Activated naive CD8-positive, alpha-beta T cell treated with anti-CD3 and anti-CD28 coated beads, Interleukin-2, amount 10 ng/mL, durations not matched to agents 7 days and 5 days (primary cell): ENCODE measurements at regions not wholly inside any gene's neighbourhood (a gene's known extent, or its start where the extent isn't known, plus 50 kb on each side); places are given as distances from the start of the nearest gene placed in this dataset.

Source experiments
- ATAC-seq: fragments of 150-1000 bp; cut with Tn5 transposase; one replicate; pipeline ENCODE4 v1.10.0; 2021; ENCODE audit warnings: low read depth, moderate library complexity
- POLR2A ChIA-PET: fragments of 350-600 bp; sonication (Branson Sonifier 250); formaldehyde crosslinking; loops from one replicate; lab custom pipeline; 2021; ENCODE audit warnings: antibody characterized with exemption; lab: Charles Lee
- DNase-seq: peaks from one replicate; pipeline ENCODE4 v3.0.0; 2021
- H3K27ac Mint-ChIP-seq: one replicate; pipeline ENCODE4 v1.8.0; 2022; ENCODE audit warnings: mild to moderate bottlenecking, mixed read lengths
- H3K27me3 Mint-ChIP-seq: one replicate; pipeline ENCODE4 v1.8.0; 2022; ENCODE audit warnings: mild to moderate bottlenecking, moderate library complexity, mixed read lengths
- H3K36me3 Mint-ChIP-seq: one replicate; pipeline ENCODE4 v1.8.0; 2021; ENCODE audit warnings: mild to moderate bottlenecking, mixed read lengths
- H3K4me1 Mint-ChIP-seq: one replicate; pipeline ENCODE4 v1.8.0; 2021; ENCODE audit warnings: mixed read lengths
- H3K4me3 Mint-ChIP-seq: one replicate; pipeline ENCODE4 v1.8.0; 2022; ENCODE audit warnings: mild to moderate bottlenecking, moderate library complexity, mixed read lengths
- H3K9me3 Mint-ChIP-seq: one replicate; pipeline ENCODE4 v1.8.0; 2021; ENCODE audit warnings: mixed read lengths

DNA sequence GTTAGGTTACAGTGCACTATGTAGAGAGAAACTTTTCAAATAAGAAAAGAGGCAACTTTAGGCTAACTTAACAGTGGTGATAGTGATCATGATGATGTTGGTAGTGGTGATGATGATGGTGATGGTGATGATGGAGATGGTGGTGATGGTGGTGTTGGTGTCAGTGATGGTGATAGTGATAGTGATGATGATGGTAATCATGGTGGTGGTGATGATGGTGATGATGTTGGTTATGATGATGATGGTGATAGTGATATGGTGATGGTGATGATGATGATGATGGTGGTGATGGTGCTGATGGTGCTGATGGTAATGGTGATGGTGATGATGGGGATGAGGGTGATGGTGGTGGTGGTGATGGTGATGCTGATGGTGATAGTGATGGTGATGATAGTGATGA is 107.4 kb downstream of the DLL1 start:
- Mint-ChIP-seq H3K9me3 (peaks cover 4% of the 10 kb centered on the region), H3K27ac (no peak overlapping the region), H3K4me3 (no peak overlapping the region), H3K27me3 (no peaks in the 10 kb centered on the region), H3K4me1 (peaks cover 3% of the 10 kb centered on the region), H3K36me3 (peaks cover 4% of the 10 kb centered on the region)
- no peak for ATAC-seq
- POLR2A ChIA-PET, result no interaction called here
- no peak for DNase-seq

DNA sequence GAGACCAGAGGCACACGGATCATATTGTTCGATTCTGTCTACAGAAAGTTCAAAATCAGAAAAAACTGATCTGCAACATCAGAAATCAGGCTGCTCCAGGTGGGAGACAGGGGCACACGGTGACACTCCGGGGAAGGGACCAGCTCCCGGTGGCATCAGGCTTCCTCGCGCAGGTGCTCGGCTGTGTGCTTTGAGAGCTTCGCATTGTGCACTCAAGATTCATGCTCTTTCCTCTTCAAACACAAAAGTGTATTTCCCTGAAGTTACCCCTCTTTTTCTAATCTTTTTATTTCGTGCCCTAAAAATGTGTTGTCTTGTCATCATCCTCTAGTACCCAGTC is 108.1 kb downstream of the DLL1 start:
- H3K27me3 Mint-ChIP-seq, result no peaks in the 10 kb centered on the region
- POLR2A ChIA-PET, result no interaction called here
- peaks cover 4% of the 10 kb centered on the region for H3K36me3 Mint-ChIP-seq
- peaks cover 4% of the 10 kb centered on the region for H3K9me3 Mint-ChIP-seq
- DNase-seq, result no peak
- no peak overlapping the region for H3K4me3 Mint-ChIP-seq
- no peak overlapping the region for H3K27ac Mint-ChIP-seq
- no peak for ATAC-seq
- H3K4me1 Mint-ChIP-seq, result peaks cover 3% of the 10 kb centered on the region

DNA sequence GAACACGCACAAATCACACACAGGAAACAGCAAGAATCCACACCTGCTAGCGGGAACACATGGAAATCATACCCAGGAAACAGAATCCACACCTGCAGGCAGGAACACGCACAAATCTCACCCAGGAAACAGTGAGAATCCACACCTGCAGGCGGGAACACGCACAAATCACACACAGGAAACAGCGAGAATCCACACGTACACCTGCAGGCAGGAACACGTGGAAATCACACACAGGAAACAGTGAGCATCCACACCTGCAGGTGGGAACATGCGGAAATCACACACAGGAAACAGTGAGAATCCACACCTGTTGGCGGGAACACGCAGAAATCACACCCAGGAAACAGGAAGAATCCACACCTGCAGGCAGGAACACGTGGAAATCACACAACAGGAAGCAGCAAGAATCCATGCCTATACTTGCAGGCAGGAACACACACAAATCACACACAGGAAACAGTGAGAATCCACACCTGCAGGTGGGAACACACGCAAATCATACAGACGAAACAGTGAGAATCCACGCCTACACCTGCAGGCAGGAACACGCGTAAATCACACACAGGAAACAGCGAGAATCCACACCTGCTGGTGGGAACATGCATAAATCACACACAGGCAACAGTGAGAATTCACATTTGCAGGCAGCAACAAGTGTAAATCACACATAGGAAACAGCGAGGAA is 108.6 kb downstream of the DLL1 start:
- Mint-ChIP-seq H3K27ac (peak overlapping the region; percentile 19), H3K36me3 (peaks cover 4% of the 10 kb centered on the region), H3K27me3 (no peaks in the 10 kb centered on the region), H3K4me3 (no peak overlapping the region), H3K9me3 (peaks cover 4% of the 10 kb centered on the region), H3K4me1 (peaks cover 3% of the 10 kb centered on the region)
- POLR2A ChIA-PET, result no interaction called here
- ATAC-seq, result no peak
- DNase-seq, result no peak

DNA sequence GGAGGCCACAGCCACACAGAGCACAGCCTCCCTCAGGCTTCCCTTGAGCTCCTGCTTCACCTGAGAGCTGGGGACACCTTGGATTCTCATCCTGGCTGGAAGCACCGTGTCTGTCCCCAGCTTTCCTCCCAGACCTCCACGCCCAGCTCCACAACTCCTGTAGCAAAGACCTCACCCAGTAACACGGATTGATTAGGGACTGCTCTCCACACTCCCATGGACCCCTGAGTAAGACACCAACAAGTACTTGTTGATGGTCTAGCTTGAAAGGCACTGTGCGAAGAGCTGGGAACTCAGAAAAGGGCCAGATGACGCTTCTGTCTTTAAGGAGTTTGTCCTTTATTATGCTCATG is 109.6 kb downstream of the DLL1 start:
- no peak for ATAC-seq
- peaks cover 4% of the 10 kb centered on the region for H3K4me1 Mint-ChIP-seq
- H3K27me3 Mint-ChIP-seq, result no peaks in the 10 kb centered on the region
- POLR2A ChIA-PET, result no interaction called here
- DNase-seq, result no peak
- H3K36me3 Mint-ChIP-seq, result peaks cover 6% of the 10 kb centered on the region
- no peak overlapping the region for H3K4me3 Mint-ChIP-seq
- H3K27ac Mint-ChIP-seq, result no peak overlapping the region
- peaks cover 6% of the 10 kb centered on the region for H3K9me3 Mint-ChIP-seq

DNA sequence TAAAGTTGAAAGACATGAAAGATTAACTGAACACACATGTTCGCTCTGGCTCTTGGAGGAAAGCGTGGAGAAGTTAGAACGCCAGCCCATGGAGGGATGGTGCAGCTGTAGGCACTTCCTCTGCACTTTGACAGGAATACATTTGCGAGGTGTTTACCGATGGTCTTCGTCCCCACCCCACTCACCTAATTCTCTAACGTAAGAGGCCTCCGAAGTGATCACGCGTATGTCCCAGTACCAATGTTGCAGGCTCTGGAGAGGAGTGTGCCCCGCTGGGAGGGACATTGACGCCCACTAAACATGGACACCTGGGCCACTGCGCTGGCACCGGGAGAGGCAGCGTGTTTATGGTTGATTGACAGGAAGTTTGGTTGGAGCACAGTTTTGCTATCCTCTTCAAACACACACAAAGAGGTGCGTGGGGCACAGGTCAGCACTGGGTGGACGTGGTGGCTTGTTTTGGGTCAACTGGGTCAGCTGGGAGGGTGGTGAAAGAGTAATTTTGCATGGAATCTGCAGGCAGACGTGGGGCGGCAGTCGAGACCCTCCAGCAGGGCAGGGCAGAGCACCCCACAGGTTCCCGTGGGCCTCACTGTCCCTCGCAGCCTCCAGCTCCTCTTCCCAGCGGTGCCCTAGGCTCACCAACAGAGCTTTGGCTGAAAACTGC is 110.1 kb downstream of the DLL1 start:
- Mint-ChIP-seq H3K27me3 (no peaks in the 10 kb centered on the region), H3K36me3 (peaks cover 6% of the 10 kb centered on the region), H3K4me1 (peaks cover 4% of the 10 kb centered on the region), H3K9me3 (peaks cover 6% of the 10 kb centered on the region), H3K4me3 (no peak overlapping the region), H3K27ac (no peak overlapping the region)
- no peak for DNase-seq
- ATAC-seq, result no peak
- POLR2A ChIA-PET, result no interaction called here

DNA sequence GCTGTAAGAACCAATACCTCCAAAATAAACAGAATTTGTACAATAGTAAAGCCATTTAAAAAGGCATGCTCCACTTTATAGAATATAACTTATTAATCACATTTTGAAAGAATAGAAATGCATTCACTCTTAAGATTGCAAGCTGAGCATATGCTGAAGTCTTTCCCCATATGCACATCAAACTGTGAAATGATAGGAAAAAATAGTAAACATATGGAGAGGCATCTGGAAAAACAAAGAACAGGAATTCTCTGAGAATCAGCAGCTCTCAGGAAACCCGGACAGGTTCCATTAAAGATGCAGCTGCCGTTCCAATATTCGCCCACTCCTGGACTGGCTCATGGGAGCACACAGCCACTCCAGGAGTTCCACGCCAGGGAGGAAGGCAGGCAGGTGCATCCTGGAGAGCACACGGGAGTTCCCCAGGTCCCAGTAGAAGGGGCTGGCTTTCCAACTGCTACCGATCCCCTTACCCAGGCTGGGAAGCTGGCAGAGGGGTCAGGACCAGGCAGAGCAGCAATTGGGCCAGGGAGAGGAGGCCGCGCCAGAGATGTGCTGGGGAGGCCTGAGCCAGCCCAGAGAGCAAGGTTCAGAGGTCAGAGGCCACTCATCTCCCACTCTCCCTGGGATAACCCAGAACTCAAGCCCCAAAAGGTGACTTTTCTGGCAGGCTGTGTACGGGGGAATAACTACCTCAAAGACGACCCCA is 111.1 kb downstream of the DLL1 start:
- no peaks in the 10 kb centered on the region for H3K27me3 Mint-ChIP-seq
- H3K36me3 Mint-ChIP-seq, result peaks cover 6% of the 10 kb centered on the region
- peaks cover 6% of the 10 kb centered on the region for H3K9me3 Mint-ChIP-seq
- POLR2A ChIA-PET, result no interaction called here
- no peak for DNase-seq
- H3K27ac Mint-ChIP-seq, result no peak overlapping the region
- peaks cover 4% of the 10 kb centered on the region for H3K4me1 Mint-ChIP-seq
- no peak for ATAC-seq
- H3K4me3 Mint-ChIP-seq, result no peak overlapping the region

DNA sequence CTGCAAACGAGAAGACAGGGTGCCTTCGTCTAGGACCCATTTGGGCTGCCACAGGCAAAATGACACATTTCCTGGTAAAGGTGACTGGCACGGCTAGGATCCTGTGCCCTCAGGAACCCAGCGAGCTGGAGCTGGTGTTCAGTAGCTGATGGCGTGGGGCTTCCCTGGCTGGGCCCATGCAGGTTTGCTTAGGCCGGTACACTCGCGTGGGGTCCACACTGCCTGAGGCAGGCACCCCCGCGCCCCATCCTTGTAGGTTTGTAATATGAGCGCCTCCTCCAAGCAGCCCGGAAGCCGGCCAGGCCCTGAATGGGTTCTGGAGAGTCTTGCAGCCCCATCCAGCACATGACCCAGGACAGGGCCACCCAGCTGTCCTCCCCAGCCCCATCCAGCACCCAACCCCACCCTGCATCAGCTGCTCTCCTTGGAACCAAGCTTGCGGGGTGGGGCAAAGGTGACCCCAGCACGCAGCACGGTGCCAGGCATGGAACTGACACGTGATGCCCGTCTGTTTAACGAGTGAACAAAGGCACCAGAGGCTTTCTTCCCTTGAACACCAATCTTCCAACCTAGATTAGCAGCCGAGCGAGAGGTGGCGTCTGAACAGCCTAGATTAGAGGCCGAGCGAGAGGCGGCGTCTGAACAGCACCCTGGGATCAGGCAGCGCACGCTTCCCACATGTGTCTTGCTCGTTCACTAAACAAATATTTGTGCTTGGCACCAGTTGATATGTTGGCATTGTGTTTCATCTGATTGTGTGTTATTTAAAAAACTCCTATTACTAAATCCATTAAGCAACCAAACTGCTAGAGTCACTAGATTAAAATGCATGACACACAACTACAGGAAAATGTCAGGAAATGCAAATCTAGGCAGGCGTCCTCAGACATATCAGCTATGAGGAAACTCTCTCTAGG is 112.1 kb downstream of the DLL1 start:
- DNase-seq (no peak), ATAC-seq (no peak)
- Mint-ChIP-seq H3K4me3 (no peak overlapping the region), H3K27me3 (no peaks in the 10 kb centered on the region), H3K36me3 (peaks cover 6% of the 10 kb centered on the region), H3K9me3 (peaks cover 6% of the 10 kb centered on the region), H3K4me1 (peaks cover 4% of the 10 kb centered on the region), H3K27ac (no peak overlapping the region)
- POLR2A ChIA-PET, result no interaction called here

DNA sequence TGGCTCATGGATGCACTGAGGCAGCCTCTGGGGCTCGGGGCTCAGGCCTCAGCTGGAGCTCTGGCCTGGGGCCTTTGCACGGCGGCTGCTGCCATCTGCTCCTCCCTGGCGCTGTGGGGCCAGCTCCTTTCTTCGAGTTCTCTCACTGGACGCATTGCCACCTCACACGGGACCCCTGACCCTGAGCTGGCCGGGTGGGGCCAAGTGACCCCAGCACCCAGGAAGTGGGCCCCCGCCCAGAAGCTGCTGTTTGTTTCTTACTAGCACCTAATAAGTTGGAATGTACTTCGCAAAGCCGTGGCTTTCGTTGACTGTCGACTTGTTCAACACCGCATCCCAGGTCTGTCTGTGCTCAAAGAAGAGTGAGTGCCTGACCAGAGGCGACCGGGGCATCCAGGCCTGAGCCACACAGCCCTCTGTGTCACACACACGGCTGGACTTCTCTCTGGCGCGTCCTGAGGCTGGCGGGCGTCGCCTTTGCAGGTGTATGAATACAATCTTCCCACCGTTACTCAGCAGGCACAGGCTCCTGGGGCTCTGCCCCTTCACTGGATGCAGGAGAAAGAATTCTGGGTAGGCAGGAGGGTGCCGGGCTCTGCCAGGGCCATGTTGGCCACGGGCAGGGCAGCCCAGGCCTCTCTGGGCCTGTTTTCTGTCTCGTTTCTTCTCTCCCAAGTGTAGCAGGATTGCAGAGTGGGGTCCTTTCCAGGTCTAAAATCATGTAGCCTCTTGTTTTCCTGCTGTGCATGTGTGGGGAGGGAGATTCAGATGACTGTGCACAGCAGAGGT is 112.9 kb downstream of the DLL1 start:
- H3K36me3 Mint-ChIP-seq, result peaks cover 2% of the 10 kb centered on the region
- H3K27me3 Mint-ChIP-seq, result no peaks in the 10 kb centered on the region
- no peak overlapping the region for H3K27ac Mint-ChIP-seq
- POLR2A ChIA-PET, result no interaction called here
- no peak overlapping the region for H3K4me3 Mint-ChIP-seq
- H3K9me3 Mint-ChIP-seq, result peaks cover 1% of the 10 kb centered on the region
- DNase-seq (no peak), ATAC-seq (peak; percentile 58)
- H3K4me1 Mint-ChIP-seq, result peaks cover 4% of the 10 kb centered on the region

DNA sequence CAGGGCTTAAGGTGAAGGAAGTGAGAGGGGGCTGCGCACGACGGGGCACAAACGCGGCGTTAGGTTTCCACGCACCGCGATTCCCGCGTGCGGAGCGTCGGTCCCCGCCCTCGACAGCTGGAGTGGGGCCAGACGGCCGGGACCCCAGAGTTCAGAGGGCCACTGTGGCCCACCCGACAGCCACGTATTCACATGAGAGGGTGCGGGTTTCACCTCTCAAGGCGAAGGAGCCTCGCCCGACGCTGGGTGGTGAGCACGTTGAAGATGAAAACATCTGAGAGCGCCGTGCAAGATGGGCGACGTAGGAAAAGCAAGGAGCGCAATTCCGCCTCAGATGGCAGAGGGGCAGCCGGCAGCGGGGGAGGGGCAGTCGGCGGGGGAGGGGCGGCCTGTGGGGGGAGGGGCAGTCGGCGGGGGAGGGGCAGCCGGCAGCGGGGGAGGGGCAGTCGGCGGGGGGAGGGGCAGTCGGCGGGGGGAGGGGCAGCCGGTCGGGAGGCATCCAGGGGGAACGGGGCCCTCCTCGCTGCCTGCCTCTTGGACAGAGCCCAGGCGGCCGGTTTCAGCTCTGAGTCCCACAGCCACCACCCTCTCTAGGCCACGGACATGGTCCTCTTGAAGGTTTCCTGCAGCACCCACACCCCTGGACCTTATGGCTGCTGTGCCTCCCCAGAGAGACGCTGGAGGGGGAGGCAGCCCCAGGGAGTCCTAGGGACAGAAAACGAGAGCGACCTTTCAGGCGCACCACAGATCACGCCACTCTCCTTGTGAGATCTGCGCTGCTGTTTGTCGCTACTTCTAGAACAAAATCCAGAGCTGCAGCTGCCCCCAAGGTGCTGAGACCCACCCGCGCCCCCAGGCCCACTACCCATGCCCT is 113.7 kb downstream of the DLL1 start:
- H3K4me1 Mint-ChIP-seq, result peaks cover 4% of the 10 kb centered on the region
- H3K36me3 Mint-ChIP-seq, result peaks cover 2% of the 10 kb centered on the region
- peaks cover 4% of the 10 kb centered on the region for H3K9me3 Mint-ChIP-seq
- peak overlapping the region; percentile 55 for H3K4me3 Mint-ChIP-seq
- POLR2A ChIA-PET, result no interaction called here
- H3K27ac Mint-ChIP-seq, result peak overlapping the region; percentile 92
- peaks cover 4% of the 10 kb centered on the region for H3K27me3 Mint-ChIP-seq
- ATAC-seq (peak; percentile 65), DNase-seq (peak; percentile 47)

DNA sequence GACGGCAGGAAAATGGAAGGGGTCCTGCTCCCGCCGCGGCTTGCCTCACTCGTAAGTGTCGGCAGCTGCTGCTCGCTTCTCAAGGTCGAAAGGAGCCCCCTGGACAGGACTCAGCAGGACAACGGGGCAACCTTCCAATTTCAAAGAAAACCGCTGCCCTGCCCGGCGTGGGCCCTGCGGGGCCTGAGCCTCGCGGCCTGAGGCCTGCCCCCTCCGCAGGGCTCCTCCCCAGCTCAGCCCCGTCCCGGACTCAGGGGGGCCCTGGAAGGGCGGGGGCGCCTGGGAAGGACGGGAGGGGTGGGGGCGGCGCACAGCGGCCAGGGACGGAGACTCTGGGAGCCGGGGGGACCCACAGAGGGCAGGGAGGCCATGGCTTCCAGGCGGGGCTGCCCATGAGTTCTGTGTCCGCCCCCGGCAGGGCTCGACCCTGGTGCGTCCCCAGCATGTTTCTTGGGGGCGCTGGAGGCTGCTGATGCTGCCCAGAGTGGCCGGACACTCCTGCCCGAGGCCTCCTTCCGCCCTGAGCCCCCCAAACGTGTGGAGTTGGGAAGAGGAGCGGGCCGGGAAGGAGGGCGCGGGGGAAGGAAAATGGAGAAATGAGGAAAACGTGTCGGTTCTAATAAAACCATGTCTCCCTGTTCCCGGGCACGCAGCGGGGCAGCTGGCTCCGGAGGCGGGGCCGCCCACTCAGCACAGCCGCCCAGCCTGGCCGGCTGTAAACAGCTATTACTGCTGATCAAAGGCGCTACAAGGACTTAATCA is 114.6 kb downstream of the DLL1 start:
- Mint-ChIP-seq H3K27me3 (peaks cover 4% of the 10 kb centered on the region), H3K27ac (peak overlapping the region; percentile 92), H3K9me3 (peaks cover 8% of the 10 kb centered on the region), H3K4me3 (no peak overlapping the region), H3K36me3 (peaks cover 4% of the 10 kb centered on the region), H3K4me1 (peaks cover 2% of the 10 kb centered on the region)
- DNase-seq (no peak), ATAC-seq (no peak)
- POLR2A ChIA-PET, result no interaction called here

DNA sequence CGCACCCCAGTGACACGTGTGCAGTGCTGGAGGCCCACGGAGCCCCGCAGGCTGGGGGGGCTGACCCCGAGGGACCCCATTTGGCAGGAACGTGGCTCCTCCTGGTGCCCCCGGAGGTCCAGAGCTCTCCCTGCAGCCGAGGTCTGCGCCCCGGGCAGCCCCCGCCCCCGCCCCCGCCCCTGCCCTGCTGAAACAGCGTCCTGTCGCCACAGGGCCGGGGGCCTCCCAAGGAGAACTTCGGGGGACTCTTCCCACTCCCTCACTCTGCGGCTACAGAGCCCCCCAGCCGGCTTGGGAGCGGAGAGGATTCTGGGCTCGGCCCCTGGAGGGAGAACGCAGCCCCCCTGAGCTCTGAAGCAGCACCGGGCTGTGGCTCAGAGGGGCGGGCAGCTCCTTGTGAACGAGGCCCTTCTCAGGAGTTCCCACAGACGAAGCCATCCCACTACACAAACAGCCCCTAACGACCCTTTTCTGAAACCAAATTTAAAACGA is 115.2 kb downstream of the DLL1 start:
- H3K27me3 Mint-ChIP-seq, result peaks cover 4% of the 10 kb centered on the region
- ATAC-seq, result no peak
- H3K9me3 Mint-ChIP-seq, result peaks cover 10% of the 10 kb centered on the region
- no peak overlapping the region for H3K27ac Mint-ChIP-seq
- POLR2A ChIA-PET, result no interaction called here
- peaks cover 4% of the 10 kb centered on the region for H3K36me3 Mint-ChIP-seq
- peaks cover 2% of the 10 kb centered on the region for H3K4me1 Mint-ChIP-seq
- no peak for DNase-seq
- H3K4me3 Mint-ChIP-seq, result no peak overlapping the region
